ENCODE measurements at regions not wholly inside any gene's neighbourhood (a gene's known extent, or its start where the extent isn't known, plus 50 kb on each side); places are given as distances from the start of the nearest gene placed in this dataset.
"Not testable (repeated sequence)": the region's sequence is repeated elsewhere in the genome, so short reads cannot be mapped to it uniquely, and the experiment has no call there.

DNA sequence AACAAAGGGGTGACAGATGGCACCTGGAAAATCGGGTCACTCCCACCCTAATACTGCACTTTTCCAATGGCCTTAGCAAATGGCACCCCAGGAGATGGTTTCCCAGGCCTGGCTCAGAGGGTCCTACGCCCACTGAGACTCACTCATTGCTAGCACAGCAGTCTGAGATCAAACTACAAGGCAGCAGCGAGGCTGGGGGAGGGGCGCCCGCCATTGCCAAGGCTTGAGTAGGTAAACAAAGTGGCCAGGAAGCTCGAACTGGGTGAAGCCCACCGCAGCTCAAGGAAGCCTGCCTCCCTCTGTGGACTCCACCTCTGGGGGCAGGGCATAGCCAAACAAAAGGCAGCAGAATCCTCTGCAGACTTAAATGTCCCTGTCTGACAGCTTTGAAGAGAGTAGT lies 467.2 kb downstream of the EPHA7 start:
- H3K4me3 Mint-ChIP-seq; H3K27me3 Mint-ChIP-seq; H3K4me1 Mint-ChIP-seq (ENCODE audit: low read depth in 2 of 2); DNase-seq (ENCODE audit: low spot score); H3K27ac Mint-ChIP-seq; ATAC-seq: not testable (repeated sequence)
- H3K36me3 Mint-ChIP-seq: peaks cover 12% of the 10 kb centered on the region
- peaks cover 18% of the 10 kb centered on the region for H3K9me3 Mint-ChIP-seq

DNA sequence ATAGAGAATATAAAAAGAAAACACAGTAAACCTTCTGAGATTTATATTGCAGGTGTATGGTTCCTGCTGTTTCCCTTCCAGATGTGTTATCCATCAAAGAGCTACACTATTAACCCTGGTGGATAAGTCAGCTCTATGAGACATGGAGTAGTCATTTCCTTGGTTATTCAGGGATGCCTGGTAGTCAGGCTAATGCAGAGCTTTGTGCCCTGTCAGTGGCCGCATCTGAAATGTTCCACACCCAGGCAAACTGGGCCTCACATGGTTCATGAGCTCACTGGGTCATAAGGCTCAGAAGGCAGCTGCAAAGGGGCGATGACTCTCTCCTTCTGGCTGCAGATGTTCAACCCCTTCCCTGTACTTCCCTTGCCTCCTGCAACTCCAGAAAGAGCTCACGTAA lies 473.6 kb downstream of the EPHA7 start:
- Mint-ChIP-seq H3K27me3 (no peaks in the 10 kb centered on the region), H3K4me3 (no peak overlapping the region), H3K36me3 (no peaks in the 10 kb centered on the region), H3K27ac (no peak overlapping the region), H3K9me3 (peaks cover 19% of the 10 kb centered on the region), H3K4me1 (ENCODE audit: low read depth in 2 of 2) (no peaks in the 10 kb centered on the region)
- no peak for ATAC-seq
- DNase-seq (ENCODE audit: low spot score): no peak

DNA sequence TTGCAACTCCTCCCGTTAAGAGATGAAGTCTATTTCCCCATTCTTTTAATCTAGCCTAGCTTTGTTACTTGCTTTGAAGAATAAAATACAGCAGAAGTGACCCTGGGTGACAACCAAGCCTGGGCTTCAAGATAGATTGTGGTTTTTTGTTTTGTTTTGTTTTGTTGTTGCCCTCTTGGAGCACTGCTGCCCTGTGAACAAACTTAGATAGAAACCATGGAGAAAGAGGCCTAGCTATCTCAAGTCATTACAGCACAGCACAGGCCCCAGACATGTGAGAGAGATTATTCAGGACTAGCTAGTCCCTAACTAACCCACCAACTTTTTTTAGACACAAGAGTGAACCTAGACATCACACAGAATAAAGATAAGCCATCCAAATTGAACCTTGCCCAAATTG lies 475.2 kb downstream of the EPHA7 start:
- H3K4me3 Mint-ChIP-seq: no peak overlapping the region
- ATAC-seq (no peak), DNase-seq (ENCODE audit: low spot score) (no peak)
- peaks cover 14% of the 10 kb centered on the region for H3K9me3 Mint-ChIP-seq
- no peaks in the 10 kb centered on the region for H3K36me3 Mint-ChIP-seq
- H3K27me3 Mint-ChIP-seq: no peaks in the 10 kb centered on the region
- no peaks in the 10 kb centered on the region for H3K4me1 Mint-ChIP-seq (ENCODE audit: low read depth in 2 of 2)
- no peak overlapping the region for H3K27ac Mint-ChIP-seq

DNA sequence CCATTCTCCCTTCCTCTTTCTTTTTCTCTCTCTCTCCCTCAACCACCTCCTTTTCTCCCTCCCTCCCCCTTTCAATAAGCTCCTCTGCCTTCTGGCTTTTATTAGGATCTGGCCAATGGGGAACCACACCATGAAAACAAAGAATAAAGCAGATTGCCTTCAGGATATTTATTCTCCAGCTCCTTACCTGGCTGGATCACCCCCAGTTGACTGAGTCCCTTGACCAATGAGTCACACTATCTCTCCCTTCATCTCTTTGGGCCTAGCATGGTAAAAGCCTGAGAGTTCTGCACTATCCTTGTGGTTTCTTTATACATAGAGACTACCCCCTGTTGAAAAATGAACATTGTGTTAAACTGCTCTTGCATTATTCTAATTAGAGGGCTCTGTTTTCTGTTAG lies 476.8 kb downstream of the EPHA7 start:
- Mint-ChIP-seq H3K27me3 (no peaks in the 10 kb centered on the region), H3K4me3 (no peak overlapping the region), H3K27ac (no peak overlapping the region), H3K36me3 (no peaks in the 10 kb centered on the region), H3K4me1 (ENCODE audit: low read depth in 2 of 2) (no peaks in the 10 kb centered on the region), H3K9me3 (peaks cover 14% of the 10 kb centered on the region)
- ATAC-seq: no peak
- DNase-seq (ENCODE audit: low spot score): no peak

DNA sequence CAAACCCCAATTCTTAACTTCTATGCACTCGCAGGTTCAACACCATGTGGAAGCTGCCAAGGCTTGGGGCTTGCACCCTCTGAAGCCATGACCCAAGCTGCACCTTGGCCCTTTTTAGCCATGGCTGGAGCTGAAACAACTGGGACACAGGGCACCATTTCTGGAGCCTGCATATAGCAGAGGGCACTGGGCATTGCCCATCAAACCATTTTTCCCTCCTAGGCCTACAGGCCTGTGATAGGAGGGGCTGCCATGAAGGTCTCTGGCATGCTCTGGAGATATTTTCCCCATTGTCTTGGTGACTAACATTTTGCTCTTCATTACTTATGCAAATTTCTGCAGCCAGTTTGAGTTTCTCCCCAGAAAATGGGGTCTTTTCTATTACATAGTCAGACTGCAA lies 484.7 kb downstream of the EPHA7 start:
- Mint-ChIP-seq H3K27me3 (no peaks in the 10 kb centered on the region), H3K27ac (no peak overlapping the region), H3K36me3 (peaks cover 5% of the 10 kb centered on the region), H3K4me1 (ENCODE audit: low read depth in 2 of 2) (no peaks in the 10 kb centered on the region), H3K4me3 (no peak overlapping the region), H3K9me3 (peaks cover 18% of the 10 kb centered on the region)
- no peak for ATAC-seq
- no peak for DNase-seq (ENCODE audit: low spot score)

DNA sequence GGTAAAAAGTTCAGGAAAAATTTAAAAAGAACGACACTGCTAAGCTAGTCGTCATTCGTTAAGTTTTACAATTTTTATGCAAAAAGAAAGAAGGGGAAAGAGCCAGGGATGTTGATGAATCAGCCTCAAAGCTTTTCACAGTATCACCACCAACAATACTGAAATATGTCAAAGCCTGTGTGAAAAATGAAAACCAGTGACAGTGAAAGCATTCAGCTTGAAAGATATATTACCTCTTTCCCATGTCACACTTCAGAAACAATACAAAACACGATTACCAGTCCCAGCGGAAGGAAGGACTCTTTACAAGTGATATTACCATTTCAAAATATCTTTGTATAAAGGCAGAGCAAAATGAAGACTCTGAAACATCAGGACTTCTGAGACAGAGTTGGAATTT lies 489.2 kb downstream of the EPHA7 start:
- ATAC-seq (no peak), DNase-seq (ENCODE audit: low spot score) (no peak)
- H3K4me3 Mint-ChIP-seq: no peak overlapping the region
- peaks cover 10% of the 10 kb centered on the region for H3K9me3 Mint-ChIP-seq
- no peak overlapping the region for H3K27ac Mint-ChIP-seq
- H3K4me1 Mint-ChIP-seq (ENCODE audit: low read depth in 2 of 2): no peaks in the 10 kb centered on the region
- H3K27me3 Mint-ChIP-seq: no peaks in the 10 kb centered on the region
- H3K36me3 Mint-ChIP-seq: peaks cover 2% of the 10 kb centered on the region

DNA sequence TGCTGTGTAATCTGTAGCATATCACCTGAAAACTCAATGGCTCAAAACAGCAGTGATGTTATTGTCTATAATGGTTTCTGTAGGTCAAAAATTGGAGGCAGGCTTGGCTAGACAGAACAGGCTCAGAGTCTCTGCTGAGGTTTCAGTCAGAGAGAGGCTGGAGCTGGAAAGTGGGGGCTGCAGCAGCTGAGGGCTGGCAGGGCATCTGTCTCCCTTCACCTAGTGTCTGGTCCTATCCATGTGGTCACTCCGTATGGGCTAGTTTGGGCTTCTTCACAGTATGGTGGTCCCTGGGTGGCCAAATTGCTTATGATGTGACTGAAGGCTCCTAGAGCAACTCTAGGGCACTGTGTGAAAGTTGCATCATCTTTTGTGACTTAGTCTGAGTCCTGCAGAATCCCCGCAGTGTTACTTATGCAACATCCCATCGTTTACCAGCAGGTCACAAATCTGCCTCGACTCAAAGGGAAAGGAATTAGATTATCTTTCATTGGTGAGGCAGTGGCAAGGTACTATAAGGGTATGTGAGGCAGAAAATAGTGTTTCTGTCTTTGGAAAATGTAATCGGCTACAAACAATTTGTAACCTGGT lies 497.0 kb downstream of the EPHA7 start:
- Mint-ChIP-seq H3K36me3 (no peaks in the 10 kb centered on the region), H3K9me3 (peaks cover 17% of the 10 kb centered on the region), H3K4me1 (ENCODE audit: low read depth in 2 of 2) (no peaks in the 10 kb centered on the region)

DNA sequence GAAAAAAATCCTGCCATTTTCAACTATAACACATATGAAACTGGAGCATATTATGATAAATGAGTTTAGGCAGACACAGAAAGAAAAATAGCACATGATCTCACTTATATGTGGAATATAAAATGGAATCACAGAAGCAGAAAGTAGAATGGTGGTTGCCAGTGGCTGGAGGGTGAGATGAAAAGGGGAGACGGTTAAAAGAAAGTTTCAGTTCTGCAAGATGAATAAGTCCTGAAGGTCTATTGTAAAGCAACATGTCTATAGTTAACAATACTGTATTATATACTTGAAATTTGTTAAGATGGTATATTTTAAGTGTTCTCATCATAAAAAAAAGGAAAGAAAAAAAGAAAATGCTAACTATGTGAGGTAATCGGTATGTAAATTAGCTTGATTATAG lies 503.9 kb downstream of the EPHA7 start:
- no peaks in the 10 kb centered on the region for H3K27me3 Mint-ChIP-seq
- H3K4me3 Mint-ChIP-seq: no peak overlapping the region
- H3K9me3 Mint-ChIP-seq: peaks cover 18% of the 10 kb centered on the region
- DNase-seq (ENCODE audit: low spot score) (no peak), ATAC-seq (no peak)
- H3K36me3 Mint-ChIP-seq: peaks cover 4% of the 10 kb centered on the region
- H3K4me1 Mint-ChIP-seq (ENCODE audit: low read depth in 2 of 2): no peaks in the 10 kb centered on the region
- H3K27ac Mint-ChIP-seq: no peak overlapping the region

More for the DNA sequence above, 497.0 kb downstream of the EPHA7 start:
- ATAC-seq (no peak), DNase-seq (ENCODE audit: low spot score) (no peak)
- no peak overlapping the region for H3K27ac Mint-ChIP-seq
- no peak overlapping the region for H3K4me3 Mint-ChIP-seq
- H3K27me3 Mint-ChIP-seq: no peaks in the 10 kb centered on the region

DNA sequence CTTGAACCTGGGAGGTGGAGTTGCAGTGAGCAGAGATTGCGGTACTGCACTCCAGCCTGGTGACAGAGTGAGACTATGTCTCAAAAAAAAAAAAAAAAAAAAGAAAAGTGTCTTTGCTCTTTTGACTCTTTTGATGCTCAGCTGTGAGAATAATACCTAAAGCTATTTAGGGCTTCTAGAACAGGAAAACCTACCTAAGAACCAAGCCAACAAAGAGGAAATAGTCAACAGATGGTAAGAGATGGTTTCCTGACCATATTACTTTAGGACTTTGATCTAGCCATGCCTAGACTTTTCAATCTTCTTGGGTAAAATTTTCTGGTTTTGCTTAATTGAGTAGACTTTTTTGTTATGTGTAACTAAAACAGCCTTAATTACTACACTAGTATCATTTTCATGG lies 508.1 kb downstream of the EPHA7 start:
- Mint-ChIP-seq H3K36me3 (peaks cover 4% of the 10 kb centered on the region), H3K4me3 (no peak overlapping the region), H3K27me3 (no peaks in the 10 kb centered on the region), H3K4me1 (ENCODE audit: low read depth in 2 of 2) (no peaks in the 10 kb centered on the region), H3K9me3 (peaks cover 20% of the 10 kb centered on the region), H3K27ac (no peak overlapping the region)
- no peak for ATAC-seq
- DNase-seq (ENCODE audit: low spot score): no peak

DNA sequence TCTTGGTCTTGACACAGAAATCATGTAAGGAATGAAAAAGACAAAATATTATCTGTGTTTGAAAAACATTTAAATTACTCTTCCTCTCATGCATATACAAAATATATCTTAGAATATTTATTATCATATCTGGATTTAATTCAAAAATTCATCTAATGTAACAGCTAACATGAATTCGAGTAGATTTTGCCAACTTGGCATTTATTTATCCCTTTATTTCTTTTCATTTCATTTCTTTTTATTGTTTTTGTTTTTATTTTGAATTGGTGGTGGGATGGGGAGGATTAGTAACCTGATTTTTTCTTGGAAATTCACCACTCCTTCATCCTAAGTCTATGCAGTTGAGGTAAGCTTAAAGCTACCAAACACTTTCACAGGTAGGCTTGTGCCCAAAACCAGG lies 508.7 kb downstream of the EPHA7 start:
- no peak for DNase-seq (ENCODE audit: low spot score)
- H3K27ac Mint-ChIP-seq: no peak overlapping the region
- no peak for ATAC-seq
- no peak overlapping the region for H3K4me3 Mint-ChIP-seq
- H3K27me3 Mint-ChIP-seq: no peaks in the 10 kb centered on the region
- peaks cover 4% of the 10 kb centered on the region for H3K36me3 Mint-ChIP-seq
- H3K9me3 Mint-ChIP-seq: peaks cover 17% of the 10 kb centered on the region
- H3K4me1 Mint-ChIP-seq (ENCODE audit: low read depth in 2 of 2): no peaks in the 10 kb centered on the region

DNA sequence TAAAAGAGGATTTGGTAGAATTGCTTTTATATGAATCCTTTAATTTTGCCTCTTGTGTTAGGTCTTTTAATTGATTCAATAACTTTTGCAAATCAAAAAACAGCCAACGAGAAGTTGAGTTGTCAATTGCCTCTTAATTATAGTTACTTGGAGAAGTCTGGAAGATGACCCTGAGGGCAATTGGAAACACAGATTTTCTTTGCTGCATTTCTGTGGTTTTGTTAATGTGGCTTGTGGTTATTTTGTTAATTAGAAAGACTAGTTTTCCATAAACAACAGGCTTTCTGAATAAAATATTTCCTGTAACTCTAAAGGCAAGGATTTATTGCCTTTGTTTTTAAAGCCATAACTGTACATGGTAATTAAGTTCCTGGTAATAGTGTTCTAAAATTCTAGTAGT lies 513.0 kb downstream of the EPHA7 start:
- H3K9me3 Mint-ChIP-seq: peaks cover 14% of the 10 kb centered on the region
- DNase-seq (ENCODE audit: low spot score) (no peak), ATAC-seq (no peak)
- H3K4me3 Mint-ChIP-seq: no peak overlapping the region
- no peak overlapping the region for H3K27ac Mint-ChIP-seq
- H3K27me3 Mint-ChIP-seq: no peaks in the 10 kb centered on the region
- no peaks in the 10 kb centered on the region for H3K4me1 Mint-ChIP-seq (ENCODE audit: low read depth in 2 of 2)
- no peaks in the 10 kb centered on the region for H3K36me3 Mint-ChIP-seq

DNA sequence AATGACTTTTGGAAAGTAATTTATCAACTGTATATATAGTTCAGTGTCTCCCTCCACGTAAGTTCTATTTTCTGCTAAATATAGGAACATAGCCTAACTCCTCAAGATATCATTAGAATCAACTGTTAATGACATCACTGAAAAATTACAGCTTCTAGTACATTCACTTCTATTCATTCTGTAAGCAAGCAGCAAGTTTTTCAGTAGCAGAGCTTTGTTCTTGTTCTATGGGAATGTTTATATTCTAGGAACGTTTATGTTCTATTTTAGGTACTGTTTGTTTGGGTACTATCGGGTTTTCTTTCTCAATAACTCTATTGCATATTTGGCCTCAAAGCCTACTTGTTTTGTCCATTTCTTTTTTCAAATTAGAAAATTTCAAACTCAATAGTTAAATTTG lies 525.6 kb downstream of the EPHA7 start:
- no peak for DNase-seq (ENCODE audit: low spot score)
- H3K36me3 Mint-ChIP-seq: peaks cover 4% of the 10 kb centered on the region
- H3K27me3 Mint-ChIP-seq: no peaks in the 10 kb centered on the region
- no peak for ATAC-seq
- H3K9me3 Mint-ChIP-seq: peaks cover 11% of the 10 kb centered on the region
- H3K4me3 Mint-ChIP-seq: no peak overlapping the region
- H3K27ac Mint-ChIP-seq: no peak overlapping the region
- no peaks in the 10 kb centered on the region for H3K4me1 Mint-ChIP-seq (ENCODE audit: low read depth in 2 of 2)

DNA sequence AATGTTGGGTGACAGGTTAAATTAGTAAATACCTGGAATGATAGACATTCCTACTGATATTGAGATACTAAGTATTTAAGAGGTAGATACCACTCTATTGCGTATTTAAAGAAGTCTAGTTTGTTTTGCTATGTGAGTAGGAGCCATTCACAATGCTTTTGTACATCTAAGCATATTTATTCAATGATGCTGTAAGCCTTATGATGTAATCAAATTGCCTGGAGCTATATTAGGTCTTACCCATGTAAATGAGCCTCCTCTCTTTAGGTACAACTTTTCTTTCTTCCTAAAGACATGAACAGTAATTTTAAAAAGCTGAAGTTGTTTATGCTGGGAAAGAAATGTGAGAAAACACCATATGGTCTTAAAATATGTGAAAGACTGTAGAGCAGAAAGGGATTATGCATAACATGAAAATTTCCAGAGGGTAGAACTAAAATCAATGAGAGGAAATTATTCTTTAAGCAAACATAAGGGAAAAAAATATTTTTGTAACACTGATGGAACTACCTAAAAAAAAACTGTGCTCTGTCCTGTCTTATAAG lies 526.7 kb downstream of the EPHA7 start:
- Mint-ChIP-seq H3K4me3 (no peak overlapping the region), H3K27ac (no peak overlapping the region), H3K36me3 (peaks cover 4% of the 10 kb centered on the region), H3K4me1 (ENCODE audit: low read depth in 2 of 2) (no peaks in the 10 kb centered on the region), H3K27me3 (no peaks in the 10 kb centered on the region), H3K9me3 (peaks cover 15% of the 10 kb centered on the region)
- no peak for ATAC-seq
- DNase-seq (ENCODE audit: low spot score): no peak

DNA sequence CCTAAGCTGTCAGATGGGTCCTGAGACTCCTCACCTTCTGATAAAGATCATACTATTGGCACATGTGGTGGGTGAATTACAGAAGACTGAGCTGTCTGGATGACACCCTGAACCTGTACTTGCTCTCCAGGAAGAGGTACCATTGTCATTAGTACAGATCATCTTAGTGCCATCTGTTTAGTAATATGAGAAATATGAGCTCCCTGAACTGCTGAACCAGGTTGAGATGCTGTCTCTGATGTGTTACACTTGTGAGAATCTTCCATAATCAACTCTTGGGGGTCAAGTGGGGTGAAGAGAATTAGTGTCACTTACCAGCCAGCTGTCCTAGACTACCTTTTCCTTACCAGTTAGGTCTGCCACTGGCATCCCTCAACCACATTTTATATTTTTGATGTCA lies 531.0 kb downstream of the EPHA7 start:
- no peak overlapping the region for H3K27ac Mint-ChIP-seq
- peaks cover 35% of the 10 kb centered on the region for H3K9me3 Mint-ChIP-seq

DNA sequence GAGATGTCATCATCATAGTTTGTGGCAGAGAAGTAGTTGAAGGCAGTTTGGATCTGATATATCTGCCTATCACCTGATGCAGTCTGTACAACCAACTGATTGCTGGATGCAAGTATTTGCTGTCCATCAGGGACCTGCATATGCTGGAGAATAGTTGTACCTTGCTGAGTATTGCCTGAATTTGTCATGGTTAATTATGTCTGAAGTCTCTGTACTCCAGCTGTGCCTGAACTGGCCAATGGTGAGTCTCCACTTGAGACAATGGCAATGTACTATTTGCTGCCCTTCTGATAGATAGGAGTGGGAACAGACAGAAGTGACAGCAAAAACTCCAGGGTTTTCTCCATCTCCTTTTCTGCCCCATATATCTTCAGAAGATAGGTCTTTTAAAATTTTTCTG lies 531.5 kb downstream of the EPHA7 start:
- DNase-seq (ENCODE audit: low spot score) (no peak), ATAC-seq (no peak)
- H3K27ac Mint-ChIP-seq: no peak overlapping the region
- H3K4me3 Mint-ChIP-seq: no peak overlapping the region
- peaks cover 7% of the 10 kb centered on the region for H3K36me3 Mint-ChIP-seq
- H3K27me3 Mint-ChIP-seq: no peaks in the 10 kb centered on the region
- no peaks in the 10 kb centered on the region for H3K4me1 Mint-ChIP-seq (ENCODE audit: low read depth in 2 of 2)
- peaks cover 38% of the 10 kb centered on the region for H3K9me3 Mint-ChIP-seq

More for the DNA sequence above, 531.0 kb downstream of the EPHA7 start:
- Mint-ChIP-seq H3K4me1 (ENCODE audit: low read depth in 2 of 2) (no peaks in the 10 kb centered on the region), H3K36me3 (peaks cover 4% of the 10 kb centered on the region), H3K27me3 (no peaks in the 10 kb centered on the region), H3K4me3 (no peak overlapping the region)
- ATAC-seq (no peak), DNase-seq (ENCODE audit: low spot score) (no peak)

All from natural killer cell treated with Interleukin-12 subunit alpha and Interleukin-12 subunit beta and Interleukin-15 and Interleukin-18, amount 100 ng/mL, for 72 hours (primary cell).